CD4-positive, alpha-beta T cell treated with Interleukin-1 beta for 1 hour (primary cell): ENCODE measurements at regions not wholly inside any gene's neighbourhood (a gene's known extent, or its start where the extent isn't known, plus 50 kb on each side); places are given as distances from the start of the nearest gene placed in this dataset.

Experiments used
- DNase-seq, 2 donors: peaks; one replicate each; pipeline ENCODE4 v3.0.0-alpha.2; 2020 to 2022

- DNase-seq, result no peak
These were observed 52.2 kb downstream of the CCDC185 start for GRCh38 chr1:223445402-223445801.

GRCh38 chr1:223453902-223454301, 60.7 kb downstream of the CCDC185 start:
- DNase-seq, result no peak

GRCh38 chr1:223454959-223455358, 61.7 kb downstream of the CCDC185 start:
- DNase-seq, result no peak

GRCh38 chr1:223455470-223455869, 62.3 kb downstream of the CCDC185 start:
- DNase-seq, result no peak

GRCh38 chr1:223456747-223457146, 63.5 kb downstream of the CCDC185 start:
- no peak for DNase-seq

- DNase-seq, result no peak
These were observed 67.5 kb downstream of the CCDC185 start for GRCh38 chr1:223460566-223461189.

- no peak for DNase-seq
These were observed 68.9 kb downstream of the CCDC185 start for GRCh38 chr1:223462047-223462630.

GRCh38 chr1:223462866-223463404, 69.7 kb downstream of the CCDC185 start:
- no peak for DNase-seq

GRCh38 chr1:223466151-223466550, 72.9 kb downstream of the CCDC185 start:
- no peak for DNase-seq

GRCh38 chr1:223471566-223471965, 78.4 kb downstream of the CCDC185 start:
- no peak for DNase-seq

GRCh38 chr1:223472057-223472456, 78.8 kb downstream of the CCDC185 start:
- DNase-seq, result no peak

GRCh38 chr1:223473601-223474344, 80.6 kb downstream of the CCDC185 start:
- no peak for DNase-seq

GRCh38 chr1:223474804-223475203, 81.6 kb downstream of the CCDC185 start:
- DNase-seq, result no peak

- DNase-seq, result no peak
These were observed 84.2 kb downstream of the CCDC185 start for GRCh38 chr1:223477456-223477855.

GRCh38 chr1:223478606-223479005, 85.4 kb downstream of the CCDC185 start:
- DNase-seq, result no peak

- no peak for DNase-seq
These were observed 86.0 kb downstream of the CCDC185 start for GRCh38 chr1:223479261-223479660.

GRCh38 chr1:223479718-223480425, 86.7 kb downstream of the CCDC185 start:
- DNase-seq, result no peak

GRCh38 chr1:223482132-223482531, 88.9 kb downstream of the CCDC185 start:
- DNase-seq, result no peak

- peak in 1 of 2 donors; percentile 6 for DNase-seq
These were observed 89.6 kb downstream of the CCDC185 start for GRCh38 chr1:223482766-223483165.

GRCh38 chr1:223483511-223483910, 90.3 kb downstream of the CCDC185 start:
- no peak for DNase-seq

- peak in 1 of 2 donors; percentile 7 for DNase-seq
These were observed 93.2 kb downstream of the CCDC185 start for GRCh38 chr1:223486366-223486765.

- no peak for DNase-seq
These were observed 94.0 kb downstream of the CCDC185 start for GRCh38 chr1:223486932-223487886.
